GM21367 (cell line): ENCODE measurements at regions not wholly inside any gene's neighbourhood (a gene's known extent, or its start where the extent isn't known, plus 50 kb on each side); places are given as distances from the start of the nearest gene placed in this dataset.
A peak's percentile ranks its signal among the peaks of the same experiment; 100 is the strongest.

ENCODE experiments used
- ATAC-seq: cut with Tn5 transposase; IDR thresholded peaks from one replicate; pipeline ENCODE4 v1.9.1; 2021; ENCODE audit not compliant: unreplicated experiment

DNA sequence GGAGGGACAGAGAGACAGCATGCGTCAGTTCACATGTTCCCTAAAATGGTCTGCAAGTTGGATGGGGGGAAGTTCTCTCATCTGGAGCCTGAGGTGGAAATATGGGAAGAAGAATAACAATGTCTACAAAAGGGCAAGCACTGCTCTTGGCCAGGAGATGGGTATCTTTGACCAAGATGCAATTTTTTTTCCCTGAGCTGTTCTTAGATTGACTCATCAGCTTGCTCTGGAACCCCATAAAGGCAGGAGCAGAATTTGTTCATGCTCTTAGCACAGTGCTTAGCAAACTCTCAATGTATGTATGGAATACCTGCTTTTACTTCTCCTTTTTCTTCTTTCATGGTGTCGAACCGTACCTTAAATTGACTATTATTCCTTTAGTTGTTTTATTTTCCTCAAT lies 90.5 kb upstream of the ZNF827 start:
- ATAC-seq = peak; percentile 37

- no peak for ATAC-seq
These were observed 89.1 kb upstream of the ZNF827 start for GRCh38 chr4:146027761-146028160.

- peak; percentile 98 for ATAC-seq
These were observed 84.8 kb upstream of the ZNF827 start for GRCh38 chr4:146023334-146023967.

- ATAC-seq = no peak
These were observed 83.9 kb upstream of the ZNF827 start for GRCh38 chr4:146022541-146022940.

DNA sequence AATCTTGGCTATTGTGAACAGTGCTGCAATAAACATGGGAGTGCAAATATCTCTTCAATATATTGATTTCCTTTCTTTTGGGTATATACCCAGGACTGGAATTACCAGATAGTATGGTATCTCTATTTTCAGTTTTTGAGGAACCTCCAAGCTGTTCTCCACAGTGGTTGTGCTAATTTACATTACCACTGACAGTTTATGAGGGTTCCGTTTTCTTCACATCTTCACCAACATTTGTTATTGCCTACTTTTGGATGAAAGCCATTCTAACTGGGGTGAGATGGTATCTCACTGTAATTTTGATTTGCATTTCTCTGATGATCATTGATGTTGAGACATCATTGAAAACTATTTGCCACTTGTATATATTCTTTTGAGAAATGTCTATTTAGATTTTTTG lies 79.6 kb upstream of the ZNF827 start:
- ATAC-seq = no peak

DNA sequence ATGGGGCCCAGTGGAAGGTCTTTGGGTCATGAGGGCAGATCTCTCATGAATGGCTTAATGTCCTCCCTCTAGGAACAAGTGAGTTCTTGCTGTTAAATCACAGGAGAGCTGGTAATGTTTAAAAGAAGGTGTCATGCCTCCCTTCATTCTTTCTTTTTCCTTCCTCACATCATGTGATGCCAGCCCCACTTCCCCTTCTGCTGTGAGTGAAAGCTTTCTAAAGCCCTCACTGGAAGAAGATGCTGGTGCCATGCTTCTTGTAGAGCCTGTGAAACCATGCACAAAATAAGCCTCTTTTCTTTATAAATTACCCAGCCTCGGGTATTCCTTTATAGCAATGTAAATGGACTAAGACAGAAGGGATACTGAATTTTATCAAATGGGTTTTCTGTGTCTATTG lies 66.1 kb upstream of the ZNF827 start:
- no peak for ATAC-seq

DNA sequence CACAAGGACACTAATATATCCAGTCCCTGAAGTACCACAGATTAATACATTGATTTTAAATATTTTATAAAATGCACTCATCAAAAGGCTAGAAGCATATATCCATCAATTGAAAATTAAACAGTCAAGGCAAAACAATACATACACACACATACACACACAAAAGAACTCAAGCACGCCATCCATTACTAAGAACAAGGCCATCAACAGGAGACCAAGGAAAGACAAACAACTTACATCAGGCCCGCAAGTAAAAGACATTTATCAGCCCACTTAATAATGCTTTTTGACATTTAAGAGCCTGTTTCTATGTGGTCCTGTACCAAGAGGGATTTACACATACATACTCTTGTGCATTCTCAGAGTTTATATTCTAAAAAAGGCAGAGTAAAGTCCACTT lies 50.0 kb upstream of the ZNF827 start:
- no peak for ATAC-seq
